ENCODE measurements at regions not wholly inside any gene's neighbourhood (a gene's known extent, or its start where the extent isn't known, plus 50 kb on each side); places are given as distances from the start of the nearest gene placed in this dataset.
A peak's percentile ranks its signal among the peaks of the same experiment; 100 is the strongest.
"Not testable (repeated sequence)": the region's sequence is repeated elsewhere in the genome, so short reads cannot be mapped to it uniquely, and the experiment has no call there.

DNA sequence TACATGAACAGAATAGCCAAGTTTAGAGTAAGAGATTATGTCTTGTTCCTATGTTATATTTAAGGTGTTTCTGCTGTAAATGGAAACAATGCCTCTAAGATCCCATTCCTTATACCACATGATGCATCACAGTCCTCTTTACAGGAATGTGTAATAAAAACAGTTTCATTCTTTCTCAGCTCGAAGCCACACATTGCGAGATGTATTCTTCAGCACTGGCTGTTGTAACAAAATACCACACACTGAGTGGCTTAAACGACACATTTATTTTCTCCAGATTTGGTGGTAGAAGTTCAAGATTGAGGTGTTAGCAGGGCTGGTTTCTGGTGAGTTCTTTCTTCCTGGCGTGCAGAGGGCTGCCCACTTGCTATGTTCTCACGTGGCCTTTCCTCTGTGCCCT lies 246.2 kb downstream of the SOCS6 start:
- DNase-seq: no peak

DNA sequence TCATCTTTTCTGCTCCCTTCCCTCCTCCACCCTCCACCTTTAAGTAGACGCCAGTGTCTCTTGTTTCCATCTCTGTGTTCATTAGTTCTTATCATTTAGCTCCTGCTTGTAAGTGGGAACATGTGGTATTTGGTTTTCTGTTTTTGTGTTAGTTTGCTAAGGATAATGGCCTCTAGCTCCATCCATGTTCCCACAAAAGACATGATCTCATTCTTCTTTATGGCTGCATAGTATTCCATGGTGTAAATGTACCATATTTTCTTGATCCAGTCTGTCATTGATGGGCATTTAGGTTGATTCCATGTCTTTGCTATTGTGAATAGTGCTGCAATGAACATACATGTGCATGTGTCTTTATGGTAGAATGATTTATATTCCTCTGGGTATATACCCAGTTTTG lies 236.5 kb downstream of the SOCS6 start:
- DNase-seq: not testable (repeated sequence)

DNA sequence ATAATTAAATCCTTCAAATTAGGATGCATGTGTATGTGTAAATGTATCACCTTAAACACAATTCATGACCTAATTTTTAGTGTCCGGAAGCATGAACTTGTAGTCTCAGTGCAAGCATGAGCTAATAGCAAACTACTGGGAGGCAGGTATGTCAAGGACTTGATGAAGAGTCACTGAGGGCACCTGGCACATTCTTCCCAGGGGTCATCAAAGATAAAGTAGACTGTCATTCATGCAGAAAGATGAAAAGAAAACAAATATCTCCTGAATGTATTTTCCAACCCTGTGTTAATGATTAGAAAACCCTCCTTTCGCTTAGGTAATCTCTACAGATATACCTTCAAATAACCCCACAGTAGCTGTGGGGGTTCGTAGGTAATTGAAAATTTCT lies 234.9 kb downstream of the SOCS6 start:
- no peak for DNase-seq

DNA sequence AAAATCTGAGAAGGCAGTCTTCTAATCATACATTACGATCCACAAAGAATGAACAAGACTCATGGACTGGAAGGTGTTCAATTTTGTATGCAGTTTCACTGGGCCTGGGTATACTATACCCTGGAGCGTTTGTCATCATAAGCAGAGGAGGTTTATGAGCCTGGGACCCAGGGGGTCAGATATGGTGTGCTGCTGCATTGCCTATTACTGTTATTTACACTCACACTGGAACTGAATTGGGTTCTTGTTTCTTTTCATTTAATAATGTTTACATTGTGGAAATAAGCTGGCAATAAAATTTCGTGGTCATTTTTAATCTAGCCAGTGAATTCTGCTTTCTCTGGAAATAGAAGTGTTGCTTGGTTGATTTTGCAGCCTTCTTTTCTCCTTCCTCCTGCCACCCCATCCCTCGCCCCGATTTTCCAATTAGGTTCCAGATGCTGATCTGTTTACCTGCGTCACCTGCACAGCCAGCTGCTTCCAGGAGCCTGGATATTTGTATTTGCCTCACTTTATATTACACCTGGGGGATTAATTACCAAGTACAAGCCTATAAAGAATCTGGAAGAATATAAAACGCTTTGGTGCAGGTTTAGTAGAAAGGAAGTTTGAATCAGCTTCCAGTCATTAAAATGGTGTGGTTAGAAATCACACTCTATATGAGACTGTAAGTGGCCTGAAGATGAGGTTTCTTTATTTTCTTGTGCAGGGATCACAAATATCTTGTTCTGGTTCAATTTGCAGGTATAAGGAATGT lies 234.4 kb downstream of the SOCS6 start:
- no peak for DNase-seq

DNA sequence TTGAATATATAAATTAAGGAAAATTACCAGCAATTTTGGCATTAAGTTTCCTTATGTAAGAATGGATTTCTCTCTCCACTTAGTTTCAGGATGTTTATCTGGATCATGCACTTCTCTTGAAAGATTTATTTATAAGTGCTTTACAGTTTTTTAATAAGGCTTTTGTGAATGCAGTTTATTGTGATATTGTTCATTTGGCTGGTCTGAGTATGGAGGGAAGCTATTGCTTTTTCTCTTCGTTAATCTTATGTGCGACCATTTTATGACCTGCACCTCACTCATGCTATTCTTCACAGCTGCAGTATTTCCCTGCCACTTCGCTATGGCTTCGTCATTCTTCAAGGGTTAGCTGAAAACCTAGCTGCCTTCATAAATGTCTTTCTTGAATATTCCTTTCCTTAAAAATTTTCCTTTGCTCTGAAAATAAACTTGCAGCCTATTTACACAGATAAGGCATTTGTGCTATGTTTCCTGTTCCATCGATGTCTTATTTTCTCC lies 233.4 kb downstream of the SOCS6 start:
- no peak for DNase-seq

- no peak for DNase-seq
Measured at GRCh38 chr18:70520867-70521266, 232.0 kb downstream of the SOCS6 start.

DNA sequence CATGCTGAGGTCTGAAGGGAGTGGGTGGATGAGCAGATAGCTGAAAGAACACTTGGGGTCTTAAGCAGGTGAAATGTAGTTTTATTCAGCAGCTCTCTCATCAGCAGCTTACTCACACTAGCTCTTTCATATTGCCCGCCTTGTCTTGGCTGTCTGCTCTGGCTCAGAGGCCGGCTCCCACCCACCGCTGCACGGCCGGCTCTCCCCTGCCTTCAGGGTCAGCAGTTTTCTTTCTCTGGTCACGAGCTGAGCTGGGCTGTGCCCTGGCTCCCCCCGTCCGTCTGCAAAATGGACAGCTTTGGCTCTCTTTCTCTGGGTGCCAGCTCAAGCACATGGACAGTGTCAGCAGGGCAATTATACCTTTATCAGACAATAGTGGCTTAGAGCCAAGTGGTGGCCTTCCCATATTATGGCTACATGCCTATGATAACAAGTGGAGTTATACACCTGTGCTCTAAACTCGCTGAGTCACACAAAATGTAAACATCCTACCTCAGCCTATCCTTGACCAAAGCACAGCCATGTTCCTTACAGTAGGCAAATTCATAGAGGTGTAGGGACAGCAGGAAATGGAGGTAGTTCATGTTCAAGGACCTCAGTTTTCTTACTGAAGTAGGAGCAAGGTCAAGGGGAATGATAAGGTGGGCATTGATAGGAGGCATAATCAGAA lies 224.8 kb downstream of the SOCS6 start:
- DNase-seq: no peak

GRCh38 chr18:70507970-70508369 lies 219.1 kb downstream of the SOCS6 start:
- no peak for DNase-seq

GRCh38 chr18:70506511-70506910 lies 217.7 kb downstream of the SOCS6 start:
- DNase-seq: no peak

DNA sequence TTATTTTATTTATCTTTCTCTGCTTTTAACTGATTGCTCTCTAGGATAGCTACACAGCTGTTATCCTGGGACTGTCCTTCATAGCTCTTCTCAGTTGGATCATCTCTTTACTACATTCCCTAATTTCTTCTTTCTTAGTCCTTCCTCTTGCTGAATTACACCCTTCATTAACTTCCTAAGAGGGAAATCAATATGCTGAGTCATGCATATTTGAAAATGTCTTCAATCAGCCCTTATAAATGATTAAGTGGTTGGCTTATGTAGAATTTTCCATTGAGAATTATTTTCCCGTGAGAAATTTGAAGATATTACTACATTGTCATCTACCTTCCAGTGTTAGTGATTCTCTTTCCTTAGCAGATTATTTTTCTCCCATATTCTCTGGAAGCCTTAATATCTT lies 214.2 kb downstream of the SOCS6 start:
- DNase-seq: no peak

DNA sequence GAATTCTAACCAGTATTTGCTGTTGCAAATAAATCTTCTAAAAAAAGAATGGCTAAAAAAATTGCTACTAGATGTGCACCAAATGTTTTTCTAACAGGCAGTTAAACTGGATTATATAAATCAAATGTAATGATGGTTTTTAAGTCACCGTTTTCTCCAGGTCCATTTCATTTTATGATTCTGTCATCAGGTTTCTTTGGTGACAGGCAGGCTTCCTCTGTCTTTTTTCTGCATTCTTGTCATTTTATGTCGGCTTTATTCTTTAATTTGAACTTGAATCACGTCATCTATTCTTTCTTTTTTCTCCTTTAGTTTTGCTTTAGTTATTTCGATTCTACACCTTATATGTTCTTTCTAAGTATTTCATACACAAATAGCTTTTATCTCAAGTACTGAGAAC lies 212.5 kb downstream of the SOCS6 start:
- DNase-seq: no peak

GRCh38 chr18:70500748-70501147 lies 211.9 kb downstream of the SOCS6 start:
- no peak for DNase-seq

- no peak for DNase-seq
Measured at GRCh38 chr18:70499218-70499691, 210.4 kb downstream of the SOCS6 start.

DNA sequence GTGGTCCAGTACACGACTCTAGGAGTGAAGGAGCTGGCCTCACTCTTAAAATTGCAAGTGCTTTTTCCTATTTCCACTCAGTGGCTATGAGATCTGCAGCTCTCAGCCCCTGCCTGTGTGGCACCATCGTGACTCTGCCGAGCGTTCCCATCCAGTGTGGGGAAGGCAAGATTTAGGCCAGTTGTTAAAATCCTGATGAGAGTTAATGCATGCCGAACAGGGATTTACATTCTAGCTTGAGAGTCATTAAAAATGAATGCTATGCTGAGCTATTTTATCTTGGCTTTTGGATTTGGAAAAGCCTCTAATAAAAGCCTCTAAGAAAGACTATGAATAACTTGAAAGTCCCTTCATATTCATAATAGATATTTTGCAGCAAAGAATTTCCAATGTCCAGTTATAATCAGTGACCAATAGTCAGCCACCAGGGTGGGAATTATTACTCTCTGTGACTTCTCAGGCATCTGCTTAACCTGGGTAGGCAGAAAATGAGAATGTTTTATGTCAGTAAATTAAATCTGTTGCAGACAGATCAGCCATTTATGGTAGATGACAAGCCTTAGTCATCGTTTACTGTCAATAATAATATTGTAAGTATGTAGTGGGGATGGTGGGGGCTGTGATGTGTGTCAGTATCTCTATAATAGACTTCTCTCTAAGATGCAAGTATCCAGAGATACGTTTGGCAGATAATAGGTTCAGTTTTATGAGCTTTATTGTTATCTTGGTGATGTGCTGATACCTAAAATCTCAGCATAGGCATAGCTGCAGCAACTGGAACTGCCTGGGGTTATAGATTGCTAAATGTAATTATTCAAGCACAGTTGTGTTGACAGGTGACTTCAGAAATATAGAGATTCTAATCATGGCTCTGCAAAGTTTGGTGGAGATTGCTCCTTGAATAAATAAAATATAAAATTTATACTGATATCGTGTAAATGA lies 207.8 kb downstream of the SOCS6 start:
- no peak for DNase-seq

- no peak for DNase-seq
Measured at GRCh38 chr18:70494524-70494923, 205.7 kb downstream of the SOCS6 start.

GRCh38 chr18:70493461-70493860 lies 204.6 kb downstream of the SOCS6 start:
- DNase-seq: no peak

GRCh38 chr18:70491734-70492348 lies 203.0 kb downstream of the SOCS6 start:
- peak; percentile 27 for DNase-seq

GRCh38 chr18:70489986-70490933 lies 201.4 kb downstream of the SOCS6 start:
- DNase-seq: no peak

DNA sequence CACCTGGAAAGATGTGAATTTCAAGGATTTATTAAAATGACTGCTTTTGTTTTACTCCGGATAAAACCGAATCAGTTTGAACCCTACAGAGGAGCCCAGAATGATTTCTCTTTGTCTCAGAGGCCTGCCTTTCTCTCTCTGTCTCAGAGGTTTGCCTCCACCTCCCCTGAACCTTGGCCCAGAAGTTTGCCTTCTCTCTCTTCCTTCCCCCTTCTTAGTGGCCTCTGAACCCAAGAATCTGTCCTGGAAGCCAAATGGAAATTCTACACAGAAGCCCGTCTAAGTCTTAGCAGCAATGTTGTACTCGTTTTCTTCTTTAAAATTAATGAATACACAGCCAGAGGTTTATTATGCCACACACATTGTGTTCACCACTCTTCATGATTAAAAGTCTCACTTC lies 200.7 kb downstream of the SOCS6 start:
- DNase-seq: no peak

- DNase-seq: no peak
Measured at GRCh38 chr18:70469916-70470315, 181.1 kb downstream of the SOCS6 start.

- DNase-seq: no peak
Measured at GRCh38 chr18:70468861-70469547, 180.2 kb downstream of the SOCS6 start.

All from NK-92 treated with Interleukin-12 subunit alpha and Interleukin-12 subunit beta, amount 100 ng/mL, for 24 hours (cell line).